Neural progenitor cell (in vitro differentiated cells): ENCODE measurements at regions not wholly inside any gene's neighbourhood (a gene's known extent, or its start where the extent isn't known, plus 50 kb on each side); places are given as distances from the start of the nearest gene placed in this dataset.

ENCODE experiments used
- EZH2 ChIP-seq: fragments of 200-600 bp; sonication (generic); IDR thresholded peaks from 2 replicates; pipeline ENCODE4 v1.6.1; 2017; ENCODE audit warnings: antibody characterized with exemption, mild to moderate bottlenecking, moderate library complexity
- TF ChIP-seq, protein P1 (sequence below): fragments of 200-600 bp; sonication (generic); IDR thresholded peaks from 2 replicates; pipeline ENCODE4 v1.5.1; 2017; ENCODE audit warnings: antibody characterized with exemption, mild to moderate bottlenecking

DNA sequence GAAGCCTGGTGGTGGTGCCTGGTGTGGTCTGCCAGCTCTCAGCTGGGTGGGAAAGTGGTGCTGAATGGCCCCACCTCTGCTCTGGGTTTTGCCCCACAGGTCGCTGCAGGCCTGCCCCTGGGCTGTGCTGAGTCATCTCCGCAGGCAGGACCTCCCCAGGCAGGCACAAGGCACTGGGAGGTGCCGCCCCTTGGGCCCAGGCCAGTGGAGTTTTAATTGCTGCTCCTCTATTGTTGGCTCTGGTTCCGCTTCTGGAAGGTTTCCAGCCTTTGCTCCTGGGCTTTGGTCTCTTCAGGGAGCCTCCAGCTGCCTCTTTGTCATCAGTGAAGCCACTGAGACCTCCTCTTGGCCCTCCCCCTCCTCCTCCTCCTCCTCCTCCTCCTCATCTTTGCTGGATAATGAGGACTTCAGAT, 180.3 kb upstream of the GRB10 start:
- TF ChIP-seq, protein P1, sequence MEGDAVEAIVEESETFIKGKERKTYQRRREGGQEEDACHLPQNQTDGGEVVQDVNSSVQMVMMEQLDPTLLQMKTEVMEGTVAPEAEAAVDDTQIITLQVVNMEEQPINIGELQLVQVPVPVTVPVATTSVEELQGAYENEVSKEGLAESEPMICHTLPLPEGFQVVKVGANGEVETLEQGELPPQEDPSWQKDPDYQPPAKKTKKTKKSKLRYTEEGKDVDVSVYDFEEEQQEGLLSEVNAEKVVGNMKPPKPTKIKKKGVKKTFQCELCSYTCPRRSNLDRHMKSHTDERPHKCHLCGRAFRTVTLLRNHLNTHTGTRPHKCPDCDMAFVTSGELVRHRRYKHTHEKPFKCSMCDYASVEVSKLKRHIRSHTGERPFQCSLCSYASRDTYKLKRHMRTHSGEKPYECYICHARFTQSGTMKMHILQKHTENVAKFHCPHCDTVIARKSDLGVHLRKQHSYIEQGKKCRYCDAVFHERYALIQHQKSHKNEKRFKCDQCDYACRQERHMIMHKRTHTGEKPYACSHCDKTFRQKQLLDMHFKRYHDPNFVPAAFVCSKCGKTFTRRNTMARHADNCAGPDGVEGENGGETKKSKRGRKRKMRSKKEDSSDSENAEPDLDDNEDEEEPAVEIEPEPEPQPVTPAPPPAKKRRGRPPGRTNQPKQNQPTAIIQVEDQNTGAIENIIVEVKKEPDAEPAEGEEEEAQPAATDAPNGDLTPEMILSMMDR = no peak
- TF ChIP-seq EZH2 = no peak
